NCI-H345 (cell line): ENCODE measurements at regions not wholly inside any gene's neighbourhood (a gene's known extent, or its start where the extent isn't known, plus 50 kb on each side); places are given as distances from the start of the nearest gene placed in this dataset.

Source experiments
- DNase-seq: peaks from one replicate; lab custom pipeline; 2025; lab: John Stamatoyannopoulos, UW

DNA sequence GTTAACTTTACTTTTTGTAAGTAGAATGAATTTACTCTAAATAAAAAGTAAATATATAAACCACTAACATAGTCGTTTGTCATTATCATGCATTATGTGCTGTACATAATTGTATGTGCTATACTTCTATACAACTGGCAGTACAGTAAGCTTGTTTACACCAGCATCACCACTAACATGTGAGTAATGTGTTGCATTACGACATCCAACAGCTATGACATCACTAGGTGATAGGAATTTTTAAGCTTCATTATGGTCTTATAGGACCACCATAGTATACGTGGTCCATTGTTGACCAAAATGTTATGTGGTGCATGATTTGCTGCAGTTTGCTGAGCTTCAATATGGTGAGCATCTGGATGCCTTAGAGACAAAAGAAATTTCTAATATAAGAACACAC, 819.1 kb upstream of the GRAMD2B start:
- no peak for DNase-seq

DNA sequence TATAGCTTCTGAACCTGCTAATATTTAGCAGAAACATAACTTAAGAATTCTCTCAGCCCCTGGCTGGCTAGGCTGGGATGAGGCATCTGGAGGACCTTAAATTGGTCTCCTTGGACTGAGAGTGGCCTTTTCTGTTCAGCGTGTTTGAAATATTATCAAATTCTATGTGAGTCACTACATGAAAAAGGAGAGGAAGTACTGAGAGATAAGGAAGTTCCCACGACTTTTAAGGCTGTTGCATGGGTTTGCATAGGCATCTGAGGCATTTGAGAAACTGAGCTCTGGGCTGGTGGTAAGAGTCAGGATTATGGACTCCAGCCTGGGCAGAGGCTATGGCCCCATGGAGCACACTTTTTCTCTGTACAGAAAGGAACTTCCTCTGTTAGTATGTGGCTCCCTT, 816.2 kb upstream of the GRAMD2B start:
- DNase-seq: no peak

DNA sequence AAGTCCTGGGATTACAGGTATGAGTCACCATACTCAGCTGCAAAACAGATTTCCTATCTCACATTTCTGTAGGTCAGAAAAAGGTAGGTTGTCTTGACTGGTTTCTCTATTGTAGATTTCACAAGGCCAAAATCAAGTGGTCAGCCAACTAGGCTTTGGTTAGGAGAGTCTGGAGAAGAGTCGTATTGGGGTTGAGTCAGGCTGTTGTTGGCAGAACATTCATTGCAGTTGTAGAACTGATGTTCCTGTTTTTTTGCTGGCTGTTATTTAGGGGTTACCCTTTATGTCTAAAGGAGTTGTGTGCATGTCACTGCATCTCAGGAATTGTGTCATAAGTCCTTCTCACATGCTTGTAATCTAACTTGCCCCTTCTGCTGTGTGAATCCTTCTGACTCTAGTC, 814.2 kb upstream of the GRAMD2B start:
- no peak for DNase-seq

GRCh38 chr5:125610892-125611291, 812.3 kb upstream of the GRAMD2B start:
- no peak for DNase-seq

- DNase-seq: no peak
Measured at GRCh38 chr5:125611541-125611940, 811.7 kb upstream of the GRAMD2B start.

- DNase-seq: peak; percentile 83
Measured at GRCh38 chr5:125612181-125612721, 811.0 kb upstream of the GRAMD2B start.

- no peak for DNase-seq
Measured at GRCh38 chr5:125612776-125613175, 810.4 kb upstream of the GRAMD2B start.

DNA sequence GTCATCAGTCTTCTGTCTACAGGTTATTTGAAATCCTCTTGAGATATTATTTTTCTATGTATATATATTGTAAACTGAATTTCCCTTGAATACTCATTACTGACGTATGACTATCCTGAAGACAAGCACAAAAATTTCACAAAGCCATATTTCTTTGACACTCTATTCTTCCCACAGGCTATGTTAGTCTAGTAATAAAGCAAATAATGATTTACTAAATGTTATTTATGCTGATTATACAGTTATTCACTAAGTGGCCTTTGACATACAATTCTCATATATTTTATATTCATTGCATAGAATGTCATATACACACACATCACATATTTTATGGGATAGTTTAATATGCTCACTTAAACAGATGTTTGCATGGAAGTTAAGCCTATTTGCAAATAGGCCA, 793.0 kb upstream of the GRAMD2B start:
- no peak for DNase-seq

- DNase-seq: no peak
Measured at GRCh38 chr5:125633523-125633922, 789.7 kb upstream of the GRAMD2B start.

DNA sequence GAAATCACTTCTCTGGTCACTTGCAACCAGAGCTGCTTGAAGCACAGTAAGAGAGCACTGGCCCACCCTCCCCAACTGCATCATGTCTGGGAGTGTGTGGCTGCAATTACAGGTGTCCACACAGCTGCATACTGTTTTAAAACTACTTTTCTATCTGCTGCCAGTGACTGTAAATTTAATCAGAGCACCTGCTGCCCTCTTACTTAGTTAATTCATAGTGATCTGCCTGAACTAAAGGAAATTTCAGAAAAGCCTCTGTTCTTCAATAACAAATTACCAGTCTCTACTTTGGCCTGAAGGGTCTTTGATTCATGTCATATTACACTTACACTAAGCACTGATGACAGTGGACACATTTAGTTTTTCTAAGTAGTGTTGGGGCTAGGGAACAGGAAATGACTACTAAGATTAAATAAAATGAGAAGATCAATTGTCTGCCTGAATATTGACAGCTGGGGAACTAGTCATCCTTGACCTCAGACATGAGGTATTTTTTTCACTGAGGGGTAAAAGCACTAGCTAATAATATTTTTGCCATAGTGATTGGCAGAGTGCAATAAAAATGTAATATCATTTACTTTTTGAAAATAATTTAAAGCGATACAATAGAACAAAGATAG, 788.9 kb upstream of the GRAMD2B start:
- peak; percentile 3 for DNase-seq

DNA sequence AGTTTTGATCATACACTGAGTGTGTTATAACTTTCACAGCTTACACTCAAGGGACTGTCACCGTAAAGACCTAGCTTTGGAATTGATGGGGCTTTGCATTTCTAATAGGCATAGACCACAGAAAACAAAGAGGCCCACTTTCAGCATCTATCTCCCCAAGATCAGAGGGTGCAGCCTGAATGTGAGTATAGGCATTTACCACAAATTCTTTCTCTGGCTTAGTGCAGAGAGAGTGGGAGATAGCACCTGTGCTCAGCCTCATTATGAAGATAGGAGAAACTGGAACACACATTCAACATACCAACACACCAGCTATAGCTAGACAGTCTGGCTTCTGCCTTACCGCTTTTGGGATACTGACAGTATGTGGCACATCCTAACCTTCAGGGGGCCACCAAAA, 783.4 kb upstream of the GRAMD2B start:
- DNase-seq: no peak

DNA sequence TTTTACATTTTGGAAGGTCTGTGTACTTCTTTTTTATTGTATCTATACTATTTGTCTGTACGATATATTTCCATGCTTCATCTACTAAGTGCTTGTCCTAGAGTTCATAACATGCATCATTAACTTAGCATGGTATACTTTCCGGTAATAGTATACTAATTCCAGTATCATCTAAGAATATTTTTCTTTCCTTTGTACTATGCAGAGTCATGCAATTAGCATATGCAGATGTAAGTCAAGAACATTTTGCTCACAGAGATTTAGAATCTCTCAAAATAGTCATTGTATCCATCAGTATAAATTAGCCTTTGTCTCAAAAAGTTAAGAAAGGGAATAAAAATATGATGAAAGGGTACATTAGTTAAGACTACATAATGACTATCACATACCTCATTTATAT, 770.4 kb upstream of the GRAMD2B start:
- DNase-seq: no peak

DNA sequence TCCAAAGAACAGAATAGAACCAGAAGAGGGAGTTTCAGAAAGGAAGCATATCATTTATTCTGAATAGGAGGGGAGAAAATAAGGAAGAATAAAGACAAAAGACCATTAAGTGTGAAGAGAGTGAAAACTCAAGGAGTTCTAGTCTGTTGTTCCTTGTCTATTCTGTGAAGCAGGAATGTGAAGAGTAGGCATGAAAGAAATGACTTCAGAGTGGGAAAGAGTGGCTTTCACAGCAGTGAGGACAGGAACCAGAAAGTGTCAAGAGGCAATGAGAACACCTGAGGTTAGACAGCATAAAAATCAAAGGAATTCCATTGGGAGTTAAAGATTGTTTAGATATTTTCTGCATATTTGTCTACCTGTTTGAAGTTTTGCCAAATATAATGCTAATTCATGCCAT, 768.8 kb upstream of the GRAMD2B start:
- no peak for DNase-seq

DNA sequence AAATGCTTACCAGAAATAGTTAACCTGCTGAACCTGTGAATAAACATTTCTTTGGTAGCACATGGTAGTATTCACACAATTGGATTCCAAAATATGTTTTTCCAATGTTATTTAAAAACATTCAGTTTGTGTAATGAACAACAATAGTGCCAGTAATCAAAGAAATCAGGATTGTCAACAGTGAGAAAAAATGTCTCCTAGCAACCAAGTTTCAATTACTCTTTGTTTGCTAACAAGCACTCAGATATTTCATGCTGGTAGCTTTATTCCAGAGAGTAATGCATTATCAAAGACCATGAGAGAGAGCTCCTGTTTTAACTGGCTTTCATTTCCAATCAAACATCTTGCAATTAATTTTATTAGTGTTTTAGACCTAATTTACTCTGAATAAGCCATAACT, 768.1 kb upstream of the GRAMD2B start:
- peak; percentile 21 for DNase-seq

GRCh38 chr5:125657936-125658335, 765.3 kb upstream of the GRAMD2B start:
- DNase-seq: no peak

DNA sequence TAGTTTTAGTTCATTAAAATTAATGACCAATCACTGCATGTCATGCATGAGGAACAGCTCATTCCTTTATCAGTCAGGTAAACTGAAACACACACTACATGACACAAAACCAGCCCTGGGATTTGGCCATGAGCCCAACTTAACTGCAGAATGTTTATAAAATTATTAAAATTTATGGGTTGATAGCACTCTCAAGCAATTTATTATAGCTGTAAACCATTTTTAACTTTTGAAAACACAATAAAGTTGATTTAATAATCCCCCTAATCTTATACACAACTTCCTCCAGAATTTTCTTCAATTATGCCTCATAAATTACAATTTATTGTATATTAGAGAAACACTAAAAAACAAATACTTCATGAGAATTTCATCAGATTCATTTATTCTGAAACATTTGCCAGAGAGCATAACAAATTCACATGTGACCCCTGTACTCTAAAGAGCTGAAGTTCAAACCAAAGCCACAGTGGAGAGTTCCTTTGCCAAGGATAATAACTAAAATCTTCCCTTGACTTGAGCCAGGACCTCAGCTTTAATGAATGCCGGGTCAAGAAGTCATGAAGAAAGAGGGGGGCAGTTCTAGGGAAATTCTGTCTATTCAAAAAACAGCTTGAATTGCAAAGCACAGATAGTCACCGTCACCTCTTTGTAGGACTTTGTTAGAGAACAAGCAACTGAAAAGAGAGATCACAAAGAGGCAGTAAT, 763.7 kb upstream of the GRAMD2B start:
- DNase-seq: no peak

GRCh38 chr5:125660231-125660895, 762.8 kb upstream of the GRAMD2B start:
- DNase-seq: no peak

GRCh38 chr5:125661584-125661983, 761.6 kb upstream of the GRAMD2B start:
- DNase-seq: no peak

GRCh38 chr5:125668884-125669283, 754.3 kb upstream of the GRAMD2B start:
- peak; percentile 17 for DNase-seq

DNA sequence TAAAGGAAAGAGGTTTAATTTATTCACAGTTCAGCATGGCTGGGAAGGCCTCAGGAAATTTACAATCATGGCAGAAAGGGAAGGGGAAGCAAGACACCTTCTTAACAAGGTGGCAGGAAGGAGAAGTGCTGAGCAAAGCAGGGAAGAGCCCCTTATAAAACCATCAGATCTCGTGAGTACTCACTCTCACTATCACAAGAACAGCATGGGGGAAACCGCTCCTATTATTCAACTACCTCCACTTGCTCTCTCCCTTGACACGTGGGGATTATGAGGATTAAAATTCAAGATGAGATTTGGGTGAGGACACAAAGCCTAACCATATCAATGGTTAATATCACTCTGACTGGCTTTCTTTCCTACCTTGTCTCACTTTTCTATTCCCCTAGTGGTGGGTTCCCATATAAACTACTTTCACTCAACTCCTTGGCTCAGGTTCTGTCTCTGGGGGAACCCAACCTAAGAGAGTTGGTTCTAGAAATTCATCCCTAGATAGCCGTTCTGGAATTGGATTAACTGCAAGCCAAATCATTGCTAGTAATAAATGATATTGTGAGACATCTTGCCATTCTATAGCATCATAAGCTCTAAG, 749.8 kb upstream of the GRAMD2B start:
- DNase-seq: no peak

DNA sequence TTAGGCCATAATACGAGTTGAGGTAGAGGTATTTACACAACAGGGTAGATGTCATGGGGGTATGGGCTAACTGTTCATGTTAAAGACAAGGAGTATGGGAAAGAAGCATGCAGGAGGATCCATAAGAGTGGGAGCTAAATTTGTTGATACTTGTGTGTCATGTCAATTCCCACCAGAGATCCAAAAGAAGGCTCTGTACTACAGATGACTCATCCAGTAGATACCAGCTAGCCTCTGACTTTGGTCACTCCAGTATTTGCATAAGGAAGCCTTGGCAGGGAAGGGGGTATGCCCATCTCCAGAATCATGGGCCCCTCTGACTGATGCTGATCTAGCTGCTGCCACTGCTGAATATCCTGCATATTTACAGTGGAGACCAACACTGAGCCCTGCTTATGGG, 743.7 kb upstream of the GRAMD2B start:
- DNase-seq: no peak

GRCh38 chr5:125683669-125684068, 739.5 kb upstream of the GRAMD2B start:
- no peak for DNase-seq

DNA sequence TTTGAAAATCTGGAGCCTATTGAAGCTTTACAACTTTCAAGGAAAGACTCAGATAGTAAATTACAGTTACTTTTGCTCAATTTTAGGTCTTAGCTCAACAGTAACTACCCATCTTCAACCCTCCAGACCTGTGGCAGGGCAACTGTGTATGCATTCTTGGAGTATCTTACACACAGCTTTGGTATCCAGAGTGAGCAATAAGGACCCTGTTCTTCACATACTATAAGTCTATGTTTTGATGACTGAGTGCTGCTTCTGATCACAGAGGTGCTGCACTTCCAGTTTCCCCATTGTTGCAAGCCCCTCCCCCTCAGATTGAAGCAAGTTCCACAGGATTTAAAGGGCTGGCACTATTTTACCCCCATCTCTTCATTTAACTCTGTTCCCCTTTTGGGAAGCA, 737.4 kb upstream of the GRAMD2B start:
- no peak for DNase-seq
